Duodenal mucosa (tissue), 2 donors: ENCODE measurements at regions not wholly inside any gene's neighbourhood (a gene's known extent, or its start where the extent isn't known, plus 50 kb on each side); places are given as distances from the start of the nearest gene placed in this dataset.

ENCODE experiments used
- H3K27ac ChIP-seq: one replicate; pipeline ENCODE4 v1.7.0; 2013; ENCODE audit warnings: low read depth, low read length
- H3K27me3 ChIP-seq, 2 donors: one replicate each; pipeline ENCODE4 v1.7.0; 2013; ENCODE audit warnings: low read length in 2 of 2, control low read depth in 1 of 2; ENCODE audit not compliant: insufficient read depth in 2 of 2, control insufficient read depth in 1 of 2
- H3K36me3 ChIP-seq, 2 donors: one replicate each; pipeline ENCODE4 v1.7.0; 2013; ENCODE audit warnings: low read length in 2 of 2, control low read depth in 1 of 2; ENCODE audit not compliant: insufficient read depth in 2 of 2, control insufficient read depth in 1 of 2
- H3K4me1 ChIP-seq, 2 donors: one replicate each; pipeline ENCODE4 v1.7.0; 2013; ENCODE audit warnings: low read length in 2 of 2, control low read depth in 1 of 2; ENCODE audit not compliant: insufficient read depth in 2 of 2, control insufficient read depth in 1 of 2
- H3K4me3 ChIP-seq, 2 donors: one replicate each; pipeline ENCODE4 v1.7.0; 2013; ENCODE audit warnings: low read length in 2 of 2, low read depth in 1 of 2
- H3K9ac ChIP-seq, 2 donors: one replicate each; pipeline ENCODE4 v1.7.0; 2013; ENCODE audit warnings: low read length in 2 of 2, low read depth in 1 of 2
- H3K9me3 ChIP-seq, 2 donors: one replicate each; pipeline ENCODE4 v1.7.0; 2013; ENCODE audit warnings: low read length in 2 of 2, control low read depth in 1 of 2; ENCODE audit not compliant: control insufficient read depth in 1 of 2

DNA sequence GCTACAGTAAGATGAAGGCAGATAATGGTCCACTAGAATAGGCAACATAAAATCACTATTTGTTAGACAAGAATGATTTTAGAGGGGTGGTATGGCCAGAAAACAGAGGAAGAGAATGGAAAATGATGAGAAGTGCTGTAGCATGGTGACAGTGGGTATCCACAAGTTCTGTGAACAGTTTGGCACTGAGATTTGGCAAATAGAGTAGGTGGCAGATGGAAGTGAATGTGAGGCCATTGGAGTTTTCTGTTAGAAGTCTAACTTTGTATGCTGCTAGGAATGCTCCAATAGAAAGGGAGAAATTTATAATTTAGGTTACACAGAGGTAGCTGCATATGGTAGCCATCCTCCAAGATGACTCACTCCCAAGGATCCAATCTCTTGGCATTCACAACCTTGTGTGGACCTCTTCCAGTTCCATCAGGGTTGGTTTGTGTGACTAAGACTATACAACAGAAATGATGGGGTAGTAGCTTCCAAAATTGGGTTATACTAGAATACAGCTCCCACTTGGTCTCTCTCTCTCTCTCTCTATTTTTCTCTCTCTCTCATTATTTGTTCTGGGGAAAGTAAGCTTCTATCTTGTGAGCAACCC is 646.9 kb upstream of the ZNF608 start:
- Histone ChIP-seq H3K27me3 (no peaks in the 10 kb centered on the region), H3K9me3 (peaks cover 3 to 7% of the 10 kb centered on the region in 2 donors), H3K4me1 (peaks cover 0 to 3% of the 10 kb centered on the region in 2 donors), H3K27ac (no peak overlapping the region), H3K9ac (no peak overlapping the region), H3K36me3 (no peaks in the 10 kb centered on the region), H3K4me3 (no peak overlapping the region)

DNA sequence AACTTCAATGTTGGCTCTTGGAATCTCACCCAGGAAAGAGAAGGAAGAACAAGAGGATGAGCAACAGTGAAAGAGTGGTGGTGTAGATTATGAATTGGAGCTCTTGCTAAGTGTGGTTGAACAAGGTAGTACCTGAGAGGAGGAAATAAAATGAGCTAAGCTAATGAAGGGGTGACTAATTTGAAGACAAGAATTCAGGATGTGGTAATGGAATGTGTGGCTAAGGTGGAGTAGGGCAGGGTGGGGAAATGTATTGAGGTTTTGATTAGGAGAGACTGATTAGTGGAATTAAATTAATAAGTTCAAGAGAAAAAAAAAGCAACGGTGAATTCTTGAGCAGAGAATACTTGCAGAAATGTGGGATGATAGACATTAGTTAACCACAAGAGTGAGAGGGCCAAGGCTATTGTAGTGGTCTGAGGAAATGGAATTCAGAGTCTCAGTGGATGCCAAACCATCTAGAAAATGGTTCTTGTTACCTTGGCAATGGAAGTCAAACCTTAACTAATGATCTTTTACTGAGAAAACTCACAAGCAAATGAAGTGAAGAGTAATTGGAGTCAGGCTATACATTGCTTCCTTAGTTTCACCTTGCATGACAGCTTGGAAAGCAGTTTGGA is 648.3 kb upstream of the ZNF608 start:
- Histone ChIP-seq H3K27ac (no peak overlapping the region), H3K4me1 (no peaks in the 10 kb centered on the region), H3K9ac (no peak overlapping the region), H3K9me3 (peaks cover 3 to 7% of the 10 kb centered on the region in 2 donors), H3K36me3 (no peaks in the 10 kb centered on the region), H3K4me3 (no peak overlapping the region), H3K27me3 (no peaks in the 10 kb centered on the region)

DNA sequence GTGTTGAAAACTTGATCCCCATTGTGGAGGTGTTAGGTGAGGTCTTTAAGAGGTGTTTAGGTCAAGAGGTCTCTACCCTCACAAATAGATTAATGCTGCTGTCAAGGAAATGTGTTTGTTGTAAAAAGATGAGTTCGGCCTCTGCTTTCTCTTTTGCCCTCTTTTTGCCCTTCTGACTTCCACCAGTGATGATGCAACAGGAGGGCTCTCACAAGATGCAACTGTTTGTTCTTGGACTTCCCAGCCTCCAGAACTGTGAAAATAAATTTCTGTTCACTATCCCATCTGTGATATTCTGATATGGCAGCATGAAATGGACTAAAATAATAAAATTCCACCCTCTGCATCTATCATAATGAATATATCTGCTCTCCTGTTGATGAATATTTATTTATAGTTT is 650.0 kb upstream of the ZNF608 start:
- no peaks in the 10 kb centered on the region for H3K27me3 ChIP-seq
- no peak overlapping the region for H3K9ac ChIP-seq

DNA sequence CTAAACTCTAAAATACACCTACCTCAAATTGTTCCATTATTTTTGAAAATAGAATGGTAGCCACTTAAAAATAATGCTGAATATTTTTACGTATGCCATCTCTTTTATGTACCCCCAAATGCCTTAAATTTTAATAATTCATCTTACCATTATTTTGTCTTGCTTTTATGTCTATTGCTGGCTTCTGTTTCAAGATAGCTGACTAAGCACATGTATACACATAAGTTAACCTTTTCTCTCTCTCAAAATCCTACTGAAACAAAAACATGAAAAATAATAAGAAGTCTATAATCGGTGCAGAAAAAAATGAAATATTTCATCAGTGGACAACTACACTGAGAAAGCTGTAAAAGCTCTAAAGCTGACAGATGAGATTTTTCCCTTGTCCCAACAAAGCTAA is 652.0 kb upstream of the ZNF608 start:
- H3K27ac ChIP-seq: no peak overlapping the region
- H3K36me3 ChIP-seq: no peaks in the 10 kb centered on the region
- no peaks in the 10 kb centered on the region for H3K4me1 ChIP-seq
- no peak overlapping the region for H3K4me3 ChIP-seq
- no peak overlapping the region for H3K9ac ChIP-seq
- peaks cover 3 to 7% of the 10 kb centered on the region in 2 donors for H3K9me3 ChIP-seq
- no peaks in the 10 kb centered on the region for H3K27me3 ChIP-seq

More for the DNA sequence above, 650.0 kb upstream of the ZNF608 start:
- Histone ChIP-seq H3K4me3 (no peak overlapping the region), H3K9me3 (peaks cover 3 to 7% of the 10 kb centered on the region in 2 donors), H3K27ac (no peak overlapping the region), H3K36me3 (no peaks in the 10 kb centered on the region), H3K4me1 (no peaks in the 10 kb centered on the region)

DNA sequence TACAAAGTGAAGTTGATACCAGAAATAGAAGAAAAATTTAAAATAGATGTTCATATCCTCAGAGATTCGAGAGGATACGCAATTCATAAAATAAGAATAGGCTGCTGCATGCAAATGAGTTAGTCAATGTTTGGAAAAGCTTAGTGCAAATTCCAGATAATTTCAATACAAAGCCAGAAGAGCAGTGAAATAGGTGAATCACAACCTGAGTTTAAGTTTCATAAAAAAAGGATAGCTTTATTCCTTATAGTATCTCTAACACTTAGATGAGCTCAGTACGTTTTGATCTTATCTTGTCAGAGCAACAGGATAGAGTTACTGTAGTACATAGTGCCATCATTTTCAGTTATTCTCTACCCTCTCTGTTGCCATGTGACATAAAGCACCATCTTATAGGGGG is 653.4 kb upstream of the ZNF608 start:
- Histone ChIP-seq H3K9me3 (peaks cover 3 to 7% of the 10 kb centered on the region in 2 donors), H3K4me3 (no peak overlapping the region), H3K27ac (no peak overlapping the region), H3K27me3 (no peaks in the 10 kb centered on the region), H3K36me3 (no peaks in the 10 kb centered on the region), H3K9ac (no peak overlapping the region), H3K4me1 (no peaks in the 10 kb centered on the region)

DNA sequence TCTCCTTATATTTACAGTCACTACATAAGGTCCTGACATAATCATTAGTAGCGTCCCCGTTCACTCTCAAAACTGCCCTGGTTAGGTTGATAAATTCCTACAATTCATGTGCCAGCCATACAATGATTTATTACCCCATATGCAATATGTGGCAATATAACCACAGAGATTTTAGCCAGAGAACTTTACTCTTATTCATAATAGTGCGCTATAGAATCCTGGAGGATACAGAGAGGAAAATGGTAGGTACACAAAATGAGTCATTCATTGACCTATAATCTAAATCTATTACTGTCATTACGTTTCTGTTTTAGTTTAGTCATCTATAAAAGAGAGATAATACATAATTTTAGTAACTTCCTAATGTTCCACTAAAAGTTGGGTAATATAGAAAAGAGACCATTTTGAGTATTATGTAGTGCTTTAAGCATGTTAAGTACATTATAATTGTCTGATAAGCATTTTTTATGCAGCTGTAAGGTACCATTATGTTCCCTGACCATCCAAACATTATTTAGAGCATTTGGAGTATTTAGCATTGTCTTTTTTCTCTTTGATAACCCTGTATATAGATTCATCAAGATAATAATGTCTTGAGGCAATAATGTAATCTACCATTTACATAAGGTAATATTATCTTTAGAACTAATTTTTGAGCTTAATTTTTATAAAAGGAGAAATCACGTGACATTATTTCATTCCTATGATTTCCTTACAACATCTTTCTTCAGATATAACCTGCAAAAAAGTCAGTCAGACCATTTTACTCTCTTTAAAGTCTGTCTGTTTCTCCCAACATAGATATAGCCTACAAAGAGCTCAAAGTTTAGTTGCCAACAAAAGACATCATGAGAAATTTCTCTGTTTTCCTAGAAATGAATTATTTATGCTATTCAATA is 655.5 kb upstream of the ZNF608 start:
- Histone ChIP-seq H3K9ac (no peak overlapping the region), H3K27ac (no peak overlapping the region), H3K4me1 (no peaks in the 10 kb centered on the region), H3K4me3 (no peak overlapping the region), H3K9me3 (no peaks in the 10 kb centered on the region), H3K36me3 (no peaks in the 10 kb centered on the region), H3K27me3 (no peaks in the 10 kb centered on the region)

DNA sequence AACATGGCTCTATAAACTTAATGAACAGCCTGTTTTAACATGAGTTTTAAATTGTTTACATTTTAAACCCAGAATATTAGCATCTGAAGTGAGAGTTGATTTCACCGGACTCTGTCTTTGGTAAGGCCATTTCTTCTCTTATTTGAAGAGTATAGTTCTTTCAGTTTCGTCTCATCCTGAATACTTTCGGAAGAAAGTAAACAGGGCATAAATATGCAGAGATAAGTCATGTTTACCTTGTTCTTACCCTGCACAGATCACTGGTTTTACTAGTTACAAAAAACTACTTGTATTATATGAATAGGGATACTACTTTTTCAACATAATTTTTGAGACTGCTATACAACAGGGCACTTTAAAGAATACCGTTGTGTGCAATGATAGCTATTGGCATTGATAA is 656.3 kb upstream of the ZNF608 start:
- Histone ChIP-seq H3K36me3 (no peaks in the 10 kb centered on the region), H3K4me1 (no peaks in the 10 kb centered on the region), H3K27ac (no peak overlapping the region), H3K9me3 (no peaks in the 10 kb centered on the region), H3K27me3 (no peaks in the 10 kb centered on the region), H3K4me3 (no peak overlapping the region), H3K9ac (no peak overlapping the region)

DNA sequence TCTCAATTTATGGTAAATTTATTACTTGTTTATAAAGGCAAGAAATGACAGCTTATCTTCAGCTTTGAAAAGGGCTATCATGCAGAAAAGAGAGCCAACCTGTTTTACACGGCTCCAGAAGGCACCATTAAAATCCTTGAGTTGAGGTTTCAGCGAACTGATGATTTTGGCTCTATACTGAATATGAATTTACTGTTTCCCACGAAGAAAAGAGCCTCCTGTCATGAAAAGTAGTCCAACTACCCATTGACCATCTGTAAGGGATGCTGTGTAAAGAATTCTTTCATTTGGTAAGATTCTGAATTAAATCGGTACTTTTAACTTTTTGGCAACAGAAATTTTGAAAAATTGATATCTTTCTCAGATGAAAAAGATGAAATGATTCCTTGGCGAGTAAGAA is 657.6 kb upstream of the ZNF608 start:
- no peaks in the 10 kb centered on the region for H3K27me3 ChIP-seq
- H3K36me3 ChIP-seq: no peaks in the 10 kb centered on the region
- no peak overlapping the region for H3K27ac ChIP-seq
- peaks cover 6 to 8% of the 10 kb centered on the region in 2 donors for H3K4me1 ChIP-seq
- H3K4me3 ChIP-seq: no peak overlapping the region
- H3K9me3 ChIP-seq: no peaks in the 10 kb centered on the region
- H3K9ac ChIP-seq: no peak overlapping the region

DNA sequence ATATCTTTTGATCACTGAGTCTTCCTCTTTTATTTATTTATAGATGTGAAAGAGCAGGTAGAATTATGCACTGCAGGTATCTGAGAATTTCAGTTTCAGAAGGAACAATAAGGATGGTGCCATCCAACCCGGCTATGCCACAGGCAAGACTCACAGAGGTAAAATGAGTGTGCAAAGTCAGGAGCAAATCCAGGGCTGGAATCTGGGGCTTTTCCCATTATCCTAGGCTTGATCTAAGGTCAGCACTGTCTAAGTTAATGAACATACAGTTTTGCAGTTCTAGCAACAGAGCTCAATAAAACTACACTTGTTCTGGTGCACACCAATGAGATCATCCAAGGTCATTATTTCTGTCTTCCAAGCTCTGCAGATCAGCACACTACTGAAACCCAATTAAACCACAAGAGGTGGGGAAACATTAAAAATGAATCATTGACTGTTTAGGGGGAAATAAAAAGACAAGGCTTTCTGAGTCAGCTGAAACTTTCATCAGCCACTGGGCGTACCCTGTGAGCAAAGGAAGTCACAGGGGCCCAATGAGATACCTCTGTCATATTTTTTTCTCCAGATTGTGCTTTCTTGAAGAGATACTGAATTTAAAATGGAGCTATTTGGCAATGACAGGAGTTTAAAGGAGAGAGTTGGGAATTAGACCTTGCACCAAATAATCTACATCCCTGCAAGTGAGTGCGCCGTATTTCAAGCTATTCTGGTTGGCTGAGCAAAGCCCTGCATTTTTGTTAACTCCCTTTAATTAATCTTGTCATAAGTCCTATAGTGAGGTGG is 662.2 kb upstream of the ZNF608 start:
- H3K9ac ChIP-seq: no peak overlapping the region

More for the DNA sequence above, 662.2 kb upstream of the ZNF608 start:
- Histone ChIP-seq H3K9me3 (no peaks in the 10 kb centered on the region), H3K27ac (no peak overlapping the region), H3K36me3 (no peaks in the 10 kb centered on the region), H3K27me3 (no peaks in the 10 kb centered on the region), H3K4me1 (peaks cover 40 to 46% of the 10 kb centered on the region in 2 donors), H3K4me3 (no peak overlapping the region)
